Prostate gland (tissue), 2 donors: ENCODE measurements at regions not wholly inside any gene's neighbourhood (a gene's known extent, or its start where the extent isn't known, plus 50 kb on each side); places are given as distances from the start of the nearest gene placed in this dataset.

Source experiments
- DNase-seq: peaks from one replicate; pipeline ENCODE4 v3.0.0-alpha.2; 2019; ENCODE audit warnings: low spot score
- H3K27ac ChIP-seq, 2 donors: fragments of 200-600 bp; sonication (generic); 2 replicates each; pipeline ENCODE4 v1.5.1; 2017 to 2019
- H3K27me3 ChIP-seq: fragments of 200-600 bp; sonication (generic); replicated peaks from 2 replicates; pipeline ENCODE4 v1.5.1; 2019; ENCODE audit not compliant: insufficient read depth
- H3K36me3 ChIP-seq, 2 donors: fragments of 200-600 bp; sonication (generic); 1 replicate in 1 of 2; 2 replicates in 1 of 2; pipeline versions ENCODE4 v1.5.1 to v1.8.1; 2017 to 2019
- H3K4me1 ChIP-seq: fragments of 200-600 bp; sonication (generic); replicated peaks from 2 replicates; pipeline ENCODE4 v1.5.1; 2019
- H3K4me3 ChIP-seq, 2 donors: fragments of 200-600 bp; sonication (generic); 2 replicates each; pipeline ENCODE4 v1.5.1; 2017 to 2019
- H3K9me3 ChIP-seq: fragments of 200-600 bp; sonication (generic); 2 replicates; pipeline ENCODE4 v1.5.1; 2017
- CTCF ChIP-seq, 4 experiments: fragments of 200-600 bp in 2 of 4; fragments of 450-650 bp in 2 of 4; sonication (generic) in 2 of 4; IDR thresholded peaks; 1 replicate in 3 of 4; 2 replicates in 1 of 4; pipeline ENCODE4 v1.5.1; 2016 to 2019; ENCODE audit warnings: antibody characterized with exemption in 4 of 4, mild to moderate bottlenecking in 2 of 4, moderate library complexity in 2 of 4
- POLR2A ChIP-seq: fragments of 450-650 bp; IDR thresholded peaks from one replicate; pipeline ENCODE4 v1.6.1; 2016; ENCODE audit warnings: antibody characterized with exemption, mild to moderate bottlenecking
- POLR2AphosphoS5 ChIP-seq: sonication (generic); formaldehyde crosslinking; IDR thresholded peaks from one replicate; pipeline ENCODE4 v1.6.1; 2017; ENCODE audit warnings: antibody characterized with exemption
- WGBS: methylation state at CpG from one replicate; pipeline ENCODE4 v1.1.5; 2018; 5-methylcytosine and 5-hydroxymethylcytosine counted together
- intact Hi-C: fragments of 100-400 bp; cut with DNase I; formaldehyde crosslinking; loops from one replicate; pipeline ENCODE4 v1.14.2; 2022

DNA sequence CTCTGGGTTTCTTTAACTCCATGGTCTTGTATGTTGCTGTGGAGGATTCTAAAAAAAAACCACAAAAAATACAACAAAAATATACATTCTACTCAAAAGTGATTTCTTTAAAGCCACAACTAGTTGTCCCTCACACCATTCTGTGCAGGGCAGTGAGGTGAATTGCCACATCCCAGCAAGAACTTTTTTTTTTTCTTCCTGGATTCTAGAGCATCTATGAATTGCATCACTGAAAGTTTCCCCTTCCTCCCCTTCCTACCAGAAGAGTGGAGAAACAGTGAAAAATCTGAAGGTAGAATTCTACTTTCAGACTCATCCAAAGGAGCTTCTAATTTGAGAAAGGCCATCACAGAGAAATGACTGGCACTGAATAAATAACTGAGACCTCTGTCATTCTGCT lies 395.3 kb downstream of the AEBP2 start:
- DNase-seq = no peak
- Histone ChIP-seq H3K27ac (no peak overlapping the region), H3K27me3 (no peaks in the 10 kb centered on the region), H3K9me3 (no peaks in the 10 kb centered on the region), H3K4me1 (no peaks in the 10 kb centered on the region), H3K4me3 (no peak overlapping the region), H3K36me3 (no peaks in the 10 kb centered on the region)
- no peak for TF ChIP-seq POLR2A
- TF ChIP-seq POLR2AphosphoS5 = no peak
- no peak for TF ChIP-seq CTCF (IDR thresholded peaks at IDR 0.05)
- intact Hi-C loops = no loop called here

DNA sequence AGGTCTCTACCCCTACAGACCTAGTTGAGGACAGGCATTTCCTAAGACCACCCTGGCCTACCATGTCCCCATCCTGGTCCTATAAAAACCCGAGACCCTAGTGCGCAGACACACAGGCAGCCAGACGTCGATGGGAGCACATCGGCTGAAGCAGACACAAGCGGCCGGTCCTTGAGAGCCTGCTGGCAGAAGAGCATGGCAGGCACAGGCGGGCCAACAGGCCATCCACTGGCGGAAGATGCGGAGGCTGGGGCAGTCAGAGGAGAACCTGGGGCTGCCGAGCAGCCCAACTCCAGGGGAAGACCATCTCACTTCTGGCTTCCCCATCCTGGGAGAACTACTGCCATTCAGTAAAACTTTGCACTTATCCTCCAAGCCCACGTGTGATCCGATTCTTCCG lies 396.8 kb downstream of the AEBP2 start:
- DNase-seq = no peak
- intact Hi-C loops = no loop called here
- Histone ChIP-seq H3K9me3 (no peaks in the 10 kb centered on the region), H3K36me3 (no peaks in the 10 kb centered on the region), H3K4me3 (no peak overlapping the region), H3K4me1 (no peaks in the 10 kb centered on the region), H3K27ac (no peak overlapping the region), H3K27me3 (no peaks in the 10 kb centered on the region)
- whole genome bisulfite sequencing = 98% methylated on average over 14 of the region's 14 CpGs
- no peak for TF ChIP-seq CTCF (IDR thresholded peaks at IDR 0.05)

- Histone ChIP-seq H3K27ac (no peak overlapping the region), H3K4me1 (no peaks in the 10 kb centered on the region), H3K9me3 (no peaks in the 10 kb centered on the region), H3K27me3 (no peaks in the 10 kb centered on the region), H3K4me3 (no peak overlapping the region), H3K36me3 (no peaks in the 10 kb centered on the region)
- intact Hi-C loops = no loop called here
- TF ChIP-seq POLR2AphosphoS5 (no peak), CTCF (IDR thresholded peaks at IDR 0.05) (no peak)
- WGBS = over 99% methylated on average over 9 of the region's 9 CpGs
- DNase-seq = no peak
Measured at GRCh38 chr12:19836456-19836855, 397.2 kb downstream of the AEBP2 start.

DNA sequence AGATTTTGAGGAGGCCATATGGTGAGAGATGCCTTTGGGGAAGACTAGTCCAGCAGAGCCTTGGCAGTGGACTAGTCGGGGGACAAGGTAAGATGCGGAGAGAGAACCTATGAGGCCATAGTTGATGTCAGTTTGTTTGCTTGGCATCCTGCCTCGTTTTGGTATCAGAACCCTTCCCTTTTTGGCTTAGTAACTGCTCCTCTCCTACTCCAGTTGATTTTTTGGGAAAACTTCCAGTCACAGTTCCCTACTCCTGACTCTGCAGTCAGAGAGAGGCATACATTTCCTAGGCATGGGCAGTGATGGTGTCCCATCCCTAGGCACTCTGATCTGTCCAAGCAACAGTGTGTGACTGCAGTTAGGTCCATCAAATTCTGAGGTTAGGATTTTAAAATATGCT lies 398.3 kb downstream of the AEBP2 start:
- TF ChIP-seq POLR2AphosphoS5 (no peak), POLR2A (no peak), CTCF (IDR thresholded peaks at IDR 0.05) (no peak)
- intact Hi-C loops = no loop called here
- H3K4me1 ChIP-seq = no peaks in the 10 kb centered on the region
- 57% methylated on average over 2 of the region's 3 CpGs for WGBS
- H3K36me3 ChIP-seq = no peaks in the 10 kb centered on the region
- DNase-seq = no peak
- no peak overlapping the region for H3K27ac ChIP-seq
- H3K4me3 ChIP-seq = no peak overlapping the region
- no peaks in the 10 kb centered on the region for H3K9me3 ChIP-seq
- H3K27me3 ChIP-seq = no peaks in the 10 kb centered on the region

GRCh38 chr12:19841451-19841850 lies 402.2 kb downstream of the AEBP2 start:
- H3K27me3 ChIP-seq = no peaks in the 10 kb centered on the region
- H3K4me1 ChIP-seq = no peaks in the 10 kb centered on the region
- no peaks in the 10 kb centered on the region for H3K9me3 ChIP-seq
- intact Hi-C loops = no loop called here
- TF ChIP-seq POLR2A (no peak), CTCF (IDR thresholded peaks at IDR 0.05) (no peak), POLR2AphosphoS5 (no peak)
- DNase-seq = no peak
- no peak overlapping the region for H3K4me3 ChIP-seq
- no peaks in the 10 kb centered on the region for H3K36me3 ChIP-seq
- no peak overlapping the region for H3K27ac ChIP-seq
